ENCODE measurements at regions not wholly inside any gene's neighbourhood (a gene's known extent, or its start where the extent isn't known, plus 50 kb on each side); places are given as distances from the start of the nearest gene placed in this dataset.
"Not testable (repeated sequence)": the region's sequence is repeated elsewhere in the genome, so short reads cannot be mapped to it uniquely, and the experiment has no call there.

GRCh38 chr4:19155568-19155967 is 1096.1 kb upstream of the SLIT2 start:
- intact Hi-C loops (cut with DNase I), result no loop called here
- Histone ChIP-seq H3K4me3 (no peak overlapping the region), H3K27ac (no peak overlapping the region), H3K36me3 (no peaks in the 10 kb centered on the region), H3K4me1 (no peaks in the 10 kb centered on the region), H3K9me3 (no peaks in the 10 kb centered on the region), H3K27me3 (no peaks in the 10 kb centered on the region)
- DNase-seq, result no peak
- no peak for FAIRE-seq
- no peak for ATAC-seq
- no peak for TF ChIP-seq CTCF (IDR thresholded peaks at IDR 0.05)
- 86 to 88% methylated on average over 1 of the region's 1 CpG for WGBS, 2 donors

- FAIRE-seq; H3K9me3 ChIP-seq; H3K27me3 ChIP-seq; intact Hi-C loops (cut with DNase I); DNase-seq; H3K4me3 ChIP-seq; H3K36me3 ChIP-seq; H3K4me1 ChIP-seq; H3K27ac ChIP-seq; ATAC-seq: not testable (repeated sequence)
- 85 to 90% methylated on average over 5 of the region's 5 CpGs for WGBS, 2 donors
These were observed 1097.4 kb upstream of the SLIT2 start for GRCh38 chr4:19154267-19154666.

- ATAC-seq (no peak), DNase-seq (no peak), FAIRE-seq (no peak)
- no peak overlapping the region for H3K4me3 ChIP-seq
- H3K27ac ChIP-seq, result no peak overlapping the region
- WGBS, 2 donors, result 64% methylated on average over 2 of the region's 2 CpGs
- no peaks in the 10 kb centered on the region for H3K27me3 ChIP-seq
- TF ChIP-seq CTCF (IDR thresholded peaks at IDR 0.05), result no peak
- no peaks in the 10 kb centered on the region for H3K9me3 ChIP-seq
- no peaks in the 10 kb centered on the region for H3K4me1 ChIP-seq
- intact Hi-C loops (cut with DNase I), result no loop called here
- no peaks in the 10 kb centered on the region for H3K36me3 ChIP-seq
These were observed 1099.4 kb upstream of the SLIT2 start for GRCh38 chr4:19152264-19152663.

GRCh38 chr4:19151684-19152083 is 1100.0 kb upstream of the SLIT2 start:
- FAIRE-seq (no peak), ATAC-seq (no peak), DNase-seq (no peak)
- H3K9me3 ChIP-seq, result no peaks in the 10 kb centered on the region
- H3K4me3 ChIP-seq, result no peak overlapping the region
- TF ChIP-seq CTCF (IDR thresholded peaks at IDR 0.05), result no peak
- no peaks in the 10 kb centered on the region for H3K4me1 ChIP-seq
- H3K27ac ChIP-seq, result no peak overlapping the region
- intact Hi-C loops (cut with DNase I), result no loop called here
- H3K36me3 ChIP-seq, result no peaks in the 10 kb centered on the region
- 59 to 75% methylated on average over 1 of the region's 1 CpG for WGBS, 2 donors
- H3K27me3 ChIP-seq, result no peaks in the 10 kb centered on the region

- DNase-seq (no peak), FAIRE-seq (no peak), ATAC-seq (no peak)
- intact Hi-C loops (cut with DNase I), result no loop called here
- Histone ChIP-seq H3K9me3 (no peaks in the 10 kb centered on the region), H3K27me3 (no peaks in the 10 kb centered on the region), H3K36me3 (no peaks in the 10 kb centered on the region), H3K4me3 (no peak overlapping the region), H3K4me1 (no peaks in the 10 kb centered on the region), H3K27ac (no peak overlapping the region)
- WGBS, 2 donors, result 44 to 54% methylated on average over 3 of the region's 3 CpGs
- no peak for TF ChIP-seq CTCF (IDR thresholded peaks at IDR 0.05)
These were observed 1105.7 kb upstream of the SLIT2 start for GRCh38 chr4:19146038-19146437.
